GM19397 (cell line): ENCODE measurements at regions not wholly inside any gene's neighbourhood (a gene's known extent, or its start where the extent isn't known, plus 50 kb on each side); places are given as distances from the start of the nearest gene placed in this dataset.
"Not testable (repeated sequence)": the region's sequence is repeated elsewhere in the genome, so short reads cannot be mapped to it uniquely, and the experiment has no call there.

Experiments used
- ATAC-seq: cut with Tn5 transposase; IDR thresholded peaks from one replicate; pipeline ENCODE4 v1.9.1; 2021; ENCODE audit warnings: mild to moderate bottlenecking, moderate library complexity; ENCODE audit not compliant: unreplicated experiment

GRCh38 chr20:56914532-56914931 lies 285.4 kb downstream of the TFAP2C start:
- ATAC-seq: no peak

- no peak for ATAC-seq
Measured at GRCh38 chr20:56916345-56916622, 287.2 kb downstream of the TFAP2C start.

GRCh38 chr20:56920041-56920440 lies 290.9 kb downstream of the TFAP2C start:
- not testable (repeated sequence) for ATAC-seq

GRCh38 chr20:56922497-56922896 lies 293.4 kb downstream of the TFAP2C start:
- no peak for ATAC-seq

GRCh38 chr20:56924292-56925081 lies 295.4 kb downstream of the TFAP2C start:
- ATAC-seq: no peak

- no peak for ATAC-seq
Measured at GRCh38 chr20:56925082-56925830, 296.1 kb downstream of the TFAP2C start.

- ATAC-seq: no peak
Measured at GRCh38 chr20:56925831-56926170, 296.7 kb downstream of the TFAP2C start.

- no peak for ATAC-seq
Measured at GRCh38 chr20:56926501-56926900, 297.4 kb downstream of the TFAP2C start.

- ATAC-seq: no peak
Measured at GRCh38 chr20:56927127-56927526, 298.0 kb downstream of the TFAP2C start.

GRCh38 chr20:56928007-56928406 lies 298.9 kb downstream of the TFAP2C start:
- ATAC-seq: no peak

- no peak for ATAC-seq
Measured at GRCh38 chr20:56929606-56930005, 300.5 kb downstream of the TFAP2C start.

GRCh38 chr20:56930876-56931275 lies 301.8 kb downstream of the TFAP2C start:
- ATAC-seq: no peak

GRCh38 chr20:56932575-56933330 lies 303.6 kb downstream of the TFAP2C start:
- no peak for ATAC-seq

- ATAC-seq: no peak
Measured at GRCh38 chr20:56933331-56933698, 304.2 kb downstream of the TFAP2C start.

- no peak for ATAC-seq
Measured at GRCh38 chr20:56934888-56935287, 305.8 kb downstream of the TFAP2C start.

- no peak for ATAC-seq
Measured at GRCh38 chr20:56940466-56940865, 311.4 kb downstream of the TFAP2C start.

- ATAC-seq: no peak
Measured at GRCh38 chr20:56941101-56941686, 312.1 kb downstream of the TFAP2C start.

GRCh38 chr20:56943946-56944945 lies 315.1 kb downstream of the TFAP2C start:
- ATAC-seq: no peak

- ATAC-seq: no peak
Measured at GRCh38 chr20:56945057-56945456, 316.0 kb downstream of the TFAP2C start.

GRCh38 chr20:56945901-56946300 lies 316.8 kb downstream of the TFAP2C start:
- no peak for ATAC-seq
